ENCODE measurements at regions not wholly inside any gene's neighbourhood (a gene's known extent, or its start where the extent isn't known, plus 50 kb on each side); places are given as distances from the start of the nearest gene placed in this dataset.

GRCh38 chr1:67571406-67571805 is 113.6 kb upstream of the GADD45A start:
- POLR2A ChIA-PET = no interaction called here
- H3K36me3 ChIP-seq (replicated peaks in 1 of 2; ENCODE audit: control extremely low read depth in 1 of 2, control insufficient read depth in 1 of 2, extremely low read depth in 1 of 2, insufficient read depth in 2 of 2, low read length in 1 of 2) = no peaks in the 10 kb centered on the region
- Mint-ChIP-seq H3K4me1 (no peaks in the 10 kb centered on the region), H3K27ac (no peak overlapping the region), H3K9me3 (ENCODE audit: insufficient read depth) (no peaks in the 10 kb centered on the region), H3K27me3 (peaks cover 6% of the 10 kb centered on the region), H3K4me3 (no peak overlapping the region)
- no peak for TF ChIP-seq CTCF (IDR thresholded peaks at IDR 0.05)
- DNase-seq (no peak), ATAC-seq (ENCODE audit: low read depth) (no peak)
- H3K27me3 ChIP-seq (replicated peaks in 1 of 4; ENCODE audit: control extremely low read depth in 1 of 4, control insufficient read depth in 3 of 4, insufficient read depth in 4 of 4, low read length in 3 of 4) = no peaks in the 10 kb centered on the region
- H3K27ac ChIP-seq (ENCODE audit: low read length in 2 of 2) = no peak overlapping the region
- no peaks in the 10 kb centered on the region for H3K79me2 ChIP-seq (ENCODE audit: control insufficient read depth, insufficient read depth, low read length)
- H3K4me1 ChIP-seq (ENCODE audit: control insufficient read depth in 2 of 2, insufficient read depth in 2 of 2, low read length in 2 of 2) = no peaks in the 10 kb centered on the region
- no peak overlapping the region for H3K9ac ChIP-seq (ENCODE audit: low read length)
- no peaks in the 10 kb centered on the region for H3K9me3 ChIP-seq (ENCODE audit: control extremely low read depth in 1 of 3, control insufficient read depth in 2 of 3, insufficient read depth in 1 of 3, low read length in 2 of 3)
- H4K20me1 ChIP-seq (ENCODE audit: control insufficient read depth, insufficient read depth, low read length, poor library complexity, severe bottlenecking) = no peaks in the 10 kb centered on the region
- no peak overlapping the region for H3K4me2 ChIP-seq (replicated peaks; ENCODE audit: low read depth, low read length, poor library complexity, severe bottlenecking)
- no peak overlapping the region for H2AFZ ChIP-seq (ENCODE audit: insufficient read depth, low read depth, low read length, poor library complexity, severe bottlenecking)
- intact Hi-C loops (cut with micrococcal nuclease) = no loop called here
- no peak overlapping the region for H3K4me3 ChIP-seq (ENCODE audit: control extremely low read depth in 1 of 5, extremely low read depth in 1 of 5, insufficient read depth in 1 of 5, low read depth in 2 of 5, low read length in 4 of 5)
- CTCF ChIA-PET = interaction anchor here (1.1 to 4.5 kb wide), 4 partner anchors 10 to 194 kb away, joined by 3 to 32 read pairs (median 8); no protein-coding TSS in a partner anchor

GRCh38 chr1:67571901-67572593 is 113.0 kb upstream of the GADD45A start:
- POLR2A ChIA-PET = no interaction called here
- H3K27ac Mint-ChIP-seq = no peak overlapping the region

More at GRCh38 chr1:67571901-67572593, 113.0 kb upstream of the GADD45A start:
- H3K9me3 Mint-ChIP-seq (ENCODE audit: insufficient read depth) = no peaks in the 10 kb centered on the region
- Histone ChIP-seq H3K79me2 (ENCODE audit: control insufficient read depth, insufficient read depth, low read length) (no peaks in the 10 kb centered on the region), H3K27me3 (replicated peaks in 1 of 4; ENCODE audit: control extremely low read depth in 1 of 4, control insufficient read depth in 3 of 4, insufficient read depth in 4 of 4, low read length in 3 of 4) (no peaks in the 10 kb centered on the region), H3K9ac (ENCODE audit: low read length) (no peak overlapping the region), H3K4me2 (replicated peaks; ENCODE audit: low read depth, low read length, poor library complexity, severe bottlenecking) (no peak overlapping the region), H3K4me1 (ENCODE audit: control insufficient read depth in 2 of 2, insufficient read depth in 2 of 2, low read length in 2 of 2) (no peaks in the 10 kb centered on the region), H3K36me3 (replicated peaks in 1 of 2; ENCODE audit: control extremely low read depth in 1 of 2, control insufficient read depth in 1 of 2, extremely low read depth in 1 of 2, insufficient read depth in 2 of 2, low read length in 1 of 2) (no peaks in the 10 kb centered on the region), H3K9me3 (ENCODE audit: control extremely low read depth in 1 of 3, control insufficient read depth in 2 of 3, insufficient read depth in 1 of 3, low read length in 2 of 3) (no peaks in the 10 kb centered on the region), H4K20me1 (ENCODE audit: control insufficient read depth, insufficient read depth, low read length, poor library complexity, severe bottlenecking) (no peaks in the 10 kb centered on the region), H2AFZ (ENCODE audit: insufficient read depth, low read depth, low read length, poor library complexity, severe bottlenecking) (no peak overlapping the region), H3K27ac (ENCODE audit: low read length in 2 of 2) (no peak overlapping the region), H3K4me3 (ENCODE audit: control extremely low read depth in 1 of 5, extremely low read depth in 1 of 5, insufficient read depth in 1 of 5, low read depth in 2 of 5, low read length in 4 of 5) (no peak overlapping the region)
- ATAC-seq (ENCODE audit: low read depth) (no peak), DNase-seq (no peak)
- no peaks in the 10 kb centered on the region for H3K4me1 Mint-ChIP-seq
- no peak overlapping the region for H3K4me3 Mint-ChIP-seq
- TF ChIP-seq CTCF (IDR thresholded peaks at IDR 0.05) = no peak
- TF ChIP-seq EZH2 (IDR thresholded peaks at IDR 0.05; ENCODE audit: borderline replicate concordance, insufficient read depth, low read depth, low read length, poor library complexity, severe bottlenecking) = no peak
- 75% methylated on average over 4 of the region's 14 CpGs for WGBS (ENCODE audit: insufficient coverage)
- CTCF ChIA-PET = interaction anchor here (1.1 to 4.5 kb wide), 3 partner anchors 10 to 194 kb away, joined by 3 to 32 read pairs (median 10); no protein-coding TSS in a partner anchor
- intact Hi-C loops (cut with micrococcal nuclease) = no loop called here
- H3K27me3 Mint-ChIP-seq = peaks cover 6% of the 10 kb centered on the region
